Keratinocyte (primary cell): ENCODE measurements at regions not wholly inside any gene's neighbourhood (a gene's known extent, or its start where the extent isn't known, plus 50 kb on each side); places are given as distances from the start of the nearest gene placed in this dataset.
A peak's percentile ranks its signal among the peaks of the same experiment; 100 is the strongest.

ENCODE experiments used
- DNase-seq: peaks from one replicate; pipeline ENCODE4 v3.0.0-alpha.2; 2011; ENCODE audit warnings: low read depth, missing footprints, low spot score
- FAIRE-seq: peaks from 2 replicates; lab custom pipeline; 2011; peaks lifted over from hg19 to GRCh38; lab: Jason Lieb, UNC
- H2AFZ ChIP-seq: 2 replicates; pipeline ENCODE4 v1.6.0; 2012; ENCODE audit warnings: low read length, control low read depth, inconsistent platforms; ENCODE audit not compliant: control insufficient read depth
- H3K27ac ChIP-seq: 2 replicates; pipeline ENCODE4 v1.5.1; 2011; ENCODE audit warnings: low read length; ENCODE audit not compliant: control insufficient read depth, insufficient read depth
- H3K27me3 ChIP-seq: 3 replicates; pipeline ENCODE4 v1.6.0; 2011; ENCODE audit warnings: low read length; ENCODE audit not compliant: control insufficient read depth, insufficient read depth; ENCODE audit errors: extremely low read depth
- H3K36me3 ChIP-seq, 2 experiments: 2 replicates in 1 of 2; 3 replicates in 1 of 2; pipeline ENCODE4 v1.5.1; 2011; ENCODE audit warnings: low read length in 2 of 2, mild to moderate bottlenecking in 1 of 2; ENCODE audit not compliant: control insufficient read depth in 2 of 2, insufficient read depth in 2 of 2; ENCODE audit errors: extremely low read depth in 1 of 2
- H3K4me1 ChIP-seq: 3 replicates; pipeline ENCODE4 v1.5.1; 2011; ENCODE audit warnings: low read length; ENCODE audit not compliant: control insufficient read depth, insufficient read depth; ENCODE audit errors: extremely low read depth
- H3K4me2 ChIP-seq: 3 replicates; pipeline ENCODE4 v1.6.0; 2011; ENCODE audit warnings: low read depth, low read length; ENCODE audit not compliant: control insufficient read depth, insufficient read depth; ENCODE audit errors: extremely low read depth
- H3K4me3 ChIP-seq, 3 experiments: fragments of 200-600 bp in 1 of 3; sonication (generic) in 1 of 3; 2 replicates in 2 of 3; 3 replicates in 1 of 3; pipeline ENCODE4 v1.5.1; 2011 to 2016; ENCODE audit warnings: low read length in 3 of 3, mild to moderate bottlenecking in 3 of 3, control low read depth in 2 of 3, inconsistent platforms in 1 of 3, low read depth in 1 of 3, mixed read lengths in 1 of 3, mixed run types in 1 of 3, moderate library complexity in 1 of 3; ENCODE audit not compliant: control insufficient read depth in 2 of 3, insufficient read depth in 2 of 3; ENCODE audit errors: extremely low read depth in 1 of 3
- H3K79me2 ChIP-seq: 2 replicates; pipeline ENCODE4 v1.6.0; 2012; ENCODE audit warnings: low read length; ENCODE audit not compliant: control insufficient read depth, insufficient read depth
- H3K9ac ChIP-seq: 3 replicates; pipeline ENCODE4 v1.6.0; 2011; ENCODE audit warnings: low read length; ENCODE audit not compliant: control insufficient read depth, insufficient read depth; ENCODE audit errors: extremely low read depth
- H3K9me1 ChIP-seq: 3 replicates; pipeline ENCODE4 v1.6.0; 2011; ENCODE audit warnings: low read length; ENCODE audit not compliant: control insufficient read depth, insufficient read depth; ENCODE audit errors: extremely low read depth
- H3K9me3 ChIP-seq: 2 replicates; pipeline ENCODE4 v1.5.1; 2012; ENCODE audit warnings: low read depth, low read length; ENCODE audit not compliant: control insufficient read depth
- H4K20me1 ChIP-seq: 3 replicates; pipeline ENCODE4 v1.6.0; 2011; ENCODE audit warnings: low read length; ENCODE audit not compliant: control insufficient read depth, insufficient read depth; ENCODE audit errors: extremely low read depth
- CTCF ChIP-seq, 3 experiments: IDR thresholded peaks in 1 of 3; conservative IDR thresholded peaks in 1 of 3; optimal IDR thresholded peaks in 1 of 3; 2 replicates in 2 of 3; 3 replicates in 1 of 3; pipeline versions ENCODE3 to v1.5.1; 2011; ENCODE audit warnings: low read length in 3 of 3, mild to moderate bottlenecking in 3 of 3, moderate library complexity in 2 of 3, control low read depth in 1 of 3, inconsistent platforms in 1 of 3; ENCODE audit not compliant: insufficient read depth in 2 of 3; ENCODE audit errors: extremely low read depth in 1 of 3
- EZH2 ChIP-seq: IDR thresholded peaks from one replicate; pipeline ENCODE4 v1.6.1; 2012; ENCODE audit warnings: inconsistent platforms, mild to moderate bottlenecking, low read length, moderate library complexity
- dilution Hi-C: fragments of 300-500 bp; cut with MboI; formaldehyde crosslinking; loops from one replicate; pipeline ENCODE4 v1.7.0; 2020; ENCODE audit warnings: low sequenced_read_pairs; ENCODE audit not compliant: extremely low pct_ligation_motif_present

- Histone ChIP-seq H4K20me1 (no peaks in the 10 kb centered on the region), H2AFZ (no peak overlapping the region), H3K27me3 (no peaks in the 10 kb centered on the region), H3K79me2 (no peaks in the 10 kb centered on the region), H3K36me3 (no peaks in the 10 kb centered on the region), H3K9me1 (no peaks in the 10 kb centered on the region), H3K4me2 (no peak overlapping the region), H3K9me3 (no peaks in the 10 kb centered on the region), H3K27ac (peak overlapping the region; percentile 70), H3K4me3 (no peak overlapping the region), H3K4me1 (peaks cover 33% of the 10 kb centered on the region), H3K9ac (no peak overlapping the region)
- TF ChIP-seq EZH2: no peak
- no peak for TF ChIP-seq CTCF (optimal IDR thresholded peaks at IDR 0.05 in 1 of 3, IDR thresholded peaks at IDR 0.05 in 1 of 3, conservative IDR thresholded peaks at IDR 0.05 in 1 of 3; ENCODE audit: extremely low read depth in 1 of 3, insufficient read depth in 2 of 3, low read length in 3 of 3)
- DNase-seq: no peak
- dilution Hi-C loops: no loop called here
- no peak for FAIRE-seq
Observed at GRCh38 chr13:32828711-32829110, 187.5 kb upstream of the KL start.

GRCh38 chr13:32829269-32829668, 187.0 kb upstream of the KL start:
- no peaks in the 10 kb centered on the region for H3K79me2 ChIP-seq
- H3K9me3 ChIP-seq: no peaks in the 10 kb centered on the region
- no peak for FAIRE-seq
- H3K4me3 ChIP-seq: no peak overlapping the region
- peak overlapping the region; percentile 70 for H3K27ac ChIP-seq
- H3K4me1 ChIP-seq: peaks cover 30% of the 10 kb centered on the region
- peak overlapping the region; percentile 53 for H3K9ac ChIP-seq
- H4K20me1 ChIP-seq: no peaks in the 10 kb centered on the region
- TF ChIP-seq EZH2: no peak
- no peak for TF ChIP-seq CTCF (optimal IDR thresholded peaks at IDR 0.05 in 1 of 3, IDR thresholded peaks at IDR 0.05 in 1 of 3, conservative IDR thresholded peaks at IDR 0.05 in 1 of 3; ENCODE audit: extremely low read depth in 1 of 3, insufficient read depth in 2 of 3, low read length in 3 of 3)
- no peaks in the 10 kb centered on the region for H3K36me3 ChIP-seq
- H3K27me3 ChIP-seq: no peaks in the 10 kb centered on the region
- peak overlapping the region; percentile 21 for H2AFZ ChIP-seq
- dilution Hi-C loops: no loop called here
- H3K9me1 ChIP-seq: no peaks in the 10 kb centered on the region
- H3K4me2 ChIP-seq: peak overlapping the region; percentile 45
- peak; percentile 19 for DNase-seq
